Suprapubic skin (tissue), 3 donors: ENCODE measurements at regions not wholly inside any gene's neighbourhood (a gene's known extent, or its start where the extent isn't known, plus 50 kb on each side); places are given as distances from the start of the nearest gene placed in this dataset.

Experiments
- EP300 ChIP-seq: sonication (generic); formaldehyde crosslinking; IDR thresholded peaks from one replicate; pipeline ENCODE4 v1.6.1; 2017; ENCODE audit warnings: antibody characterized with exemption
- POLR2A ChIP-seq, 2 donors: fragments of 450-650 bp; IDR thresholded peaks; one replicate each; pipeline ENCODE4 v1.6.1; 2017; ENCODE audit warnings: antibody characterized with exemption in 2 of 2, mild to moderate bottlenecking in 2 of 2, moderate library complexity in 2 of 2
- TF ChIP-seq, protein P1 (sequence below), 2 donors: fragments of 200-600 bp in 1 of 2; fragments of 450-650 bp in 1 of 2; sonication (generic) in 1 of 2; IDR thresholded peaks; one replicate each; pipeline ENCODE4 v1.5.1; 2016 to 2019; ENCODE audit warnings: antibody characterized with exemption in 2 of 2, mild to moderate bottlenecking in 1 of 2, moderate library complexity in 1 of 2

DNA sequence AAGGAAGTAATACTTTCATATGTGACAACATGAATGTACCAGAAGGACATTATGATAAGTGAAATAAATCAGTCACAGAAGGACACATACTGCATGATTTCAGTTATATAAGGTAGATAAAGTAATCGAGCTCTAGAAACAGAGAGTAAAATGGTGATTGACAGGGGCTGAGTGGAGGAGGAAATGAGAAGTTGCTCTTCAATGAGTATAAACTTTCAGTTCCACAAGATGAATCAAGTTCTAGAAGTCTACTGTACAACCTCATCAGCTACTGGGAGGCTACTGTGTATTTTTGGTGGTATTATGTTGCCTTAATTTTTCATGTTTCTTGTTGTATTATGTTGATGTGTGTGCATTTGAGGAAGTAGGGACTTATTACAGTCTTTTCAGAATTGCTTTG, 270.9 kb upstream of the GRIA3 start:
- no peak for TF ChIP-seq EP300
- TF ChIP-seq POLR2A (IDR thresholded peaks at IDR 0.05), result no peak
- TF ChIP-seq, protein P1, sequence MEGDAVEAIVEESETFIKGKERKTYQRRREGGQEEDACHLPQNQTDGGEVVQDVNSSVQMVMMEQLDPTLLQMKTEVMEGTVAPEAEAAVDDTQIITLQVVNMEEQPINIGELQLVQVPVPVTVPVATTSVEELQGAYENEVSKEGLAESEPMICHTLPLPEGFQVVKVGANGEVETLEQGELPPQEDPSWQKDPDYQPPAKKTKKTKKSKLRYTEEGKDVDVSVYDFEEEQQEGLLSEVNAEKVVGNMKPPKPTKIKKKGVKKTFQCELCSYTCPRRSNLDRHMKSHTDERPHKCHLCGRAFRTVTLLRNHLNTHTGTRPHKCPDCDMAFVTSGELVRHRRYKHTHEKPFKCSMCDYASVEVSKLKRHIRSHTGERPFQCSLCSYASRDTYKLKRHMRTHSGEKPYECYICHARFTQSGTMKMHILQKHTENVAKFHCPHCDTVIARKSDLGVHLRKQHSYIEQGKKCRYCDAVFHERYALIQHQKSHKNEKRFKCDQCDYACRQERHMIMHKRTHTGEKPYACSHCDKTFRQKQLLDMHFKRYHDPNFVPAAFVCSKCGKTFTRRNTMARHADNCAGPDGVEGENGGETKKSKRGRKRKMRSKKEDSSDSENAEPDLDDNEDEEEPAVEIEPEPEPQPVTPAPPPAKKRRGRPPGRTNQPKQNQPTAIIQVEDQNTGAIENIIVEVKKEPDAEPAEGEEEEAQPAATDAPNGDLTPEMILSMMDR (IDR thresholded peaks at IDR 0.05), result no peak
